PC-3 (cell line): ENCODE measurements at regions not wholly inside any gene's neighbourhood (a gene's known extent, or its start where the extent isn't known, plus 50 kb on each side); places are given as distances from the start of the nearest gene placed in this dataset.

ENCODE experiments used
- ATAC-seq: fragments of 200-7000 bp; cut with Tn5 transposase; 2 replicates; pipeline ENCODE4 v1.9.1; 2020; ENCODE audit warnings: mild to moderate bottlenecking, moderate library complexity
- BruUV-seq: library from RNA; stranded (reverse); fragments of 400-500 nt; replicated peaks from 2 replicates; lab custom pipeline; 2021; lab: Mats Ljungman, UMichigan
- CTCF ChIA-PET: fragments of 300-600 bp; sonication (Branson Sonifier 250); formaldehyde crosslinking; loops from one replicate; lab custom pipeline; 2022; ENCODE audit warnings: antibody characterized with exemption; lab: Charles Lee
- POLR2A ChIA-PET: fragments of 300-600 bp; sonication (Branson Sonifier 250); formaldehyde crosslinking; loops from one replicate; lab custom pipeline; 2022; ENCODE audit warnings: antibody characterized with exemption; ENCODE audit not compliant: unreplicated experiment; lab: Charles Lee
- DNase-seq: peaks from one replicate; pipeline ENCODE4 v3.0.0-alpha.2; 2015
- H2AFZ ChIP-seq: fragments of 300-600 bp; sonication (generic); 2 replicates; pipeline ENCODE4 v1.6.0; 2016; ENCODE audit warnings: antibody characterized with exemption, low read length
- H3F3A ChIP-seq: fragments of 300-600 bp; sonication (generic); one replicate; pipeline ENCODE4 v1.6.0; 2017; ENCODE audit warnings: antibody characterized with exemption, low read length, control low read depth, mild to moderate bottlenecking; ENCODE audit not compliant: unreplicated experiment
- H3K27ac ChIP-seq: fragments of 300-600 bp; sonication (generic); 2 replicates; pipeline ENCODE4 v1.5.1; 2016; ENCODE audit warnings: mild to moderate bottlenecking, low read length
- H3K27me3 ChIP-seq: fragments of 300-600 bp; sonication (generic); 2 replicates; pipeline ENCODE4 v1.6.1; 2016; ENCODE audit warnings: low read length, mixed read lengths
- H3K36me3 ChIP-seq: fragments of 300-600 bp; sonication (generic); 2 replicates; pipeline ENCODE4 v1.6.1; 2016; ENCODE audit warnings: low read depth, mixed run types, low read length, mixed read lengths
- H3K4me1 ChIP-seq: fragments of 300-600 bp; sonication (generic); 2 replicates; pipeline ENCODE4 v1.5.1; 2016; ENCODE audit warnings: low read length; ENCODE audit not compliant: insufficient read depth
- H3K4me2 ChIP-seq: fragments of 300-600 bp; sonication (generic); 2 replicates; pipeline ENCODE4 v1.6.0; 2016; ENCODE audit warnings: low read length
- H3K4me3 ChIP-seq: fragments of 300-600 bp; sonication (generic); 2 replicates; pipeline ENCODE4 v1.5.1; 2016; ENCODE audit warnings: mild to moderate bottlenecking, low read length, mixed read lengths
- H3K79me2 ChIP-seq: fragments of 300-600 bp; sonication (generic); 2 replicates; pipeline ENCODE4 v1.6.1; 2017; ENCODE audit warnings: low read length, mixed read lengths
- H3K9ac ChIP-seq: fragments of 300-600 bp; sonication (generic); 2 replicates; pipeline ENCODE4 v1.6.0; 2016; ENCODE audit warnings: mild to moderate bottlenecking, low read length
- H3K9me2 ChIP-seq: fragments of 300-600 bp; sonication (generic); replicated peaks from 2 replicates; pipeline ENCODE4 v1.6.1; 2016; ENCODE audit warnings: mixed run types, low read length, mixed read lengths
- H3K9me3 ChIP-seq: fragments of 300-600 bp; sonication (generic); 2 replicates; pipeline ENCODE4 v1.6.1; 2016; ENCODE audit warnings: low read length, mixed read lengths
- H4K20me1 ChIP-seq: fragments of 300-600 bp; sonication (generic); 2 replicates; pipeline ENCODE4 v1.6.1; 2016; ENCODE audit warnings: low read length, mixed read lengths
- EZH2 ChIP-seq: fragments of 300-600 bp; sonication (generic); IDR thresholded peaks from one replicate; pipeline ENCODE4 v1.6.1; 2017; ENCODE audit warnings: antibody characterized with exemption, mild to moderate bottlenecking, low read length; ENCODE audit not compliant: unreplicated experiment
- EZH2phosphoT487 ChIP-seq: fragments of 300-600 bp; sonication (generic); IDR thresholded peaks from 2 replicates; pipeline ENCODE4 v1.6.1; 2018; ENCODE audit warnings: mild to moderate bottlenecking, antibody characterized with exemption, low read length, borderline replicate concordance
- intact Hi-C: fragments of 100-400 bp; cut with micrococcal nuclease; formaldehyde crosslinking; loops from 2 replicates; pipeline ENCODE4 v1.9.0; 2023
- TF ChIP-seq, protein P1 (sequence below): fragments of 300-600 bp; sonication (generic); conservative IDR thresholded peaks from 2 replicates; pipeline ENCODE4 v1.5.1; 2017; ENCODE audit warnings: antibody characterized with exemption, low read depth, mild to moderate bottlenecking, low read length

DNA sequence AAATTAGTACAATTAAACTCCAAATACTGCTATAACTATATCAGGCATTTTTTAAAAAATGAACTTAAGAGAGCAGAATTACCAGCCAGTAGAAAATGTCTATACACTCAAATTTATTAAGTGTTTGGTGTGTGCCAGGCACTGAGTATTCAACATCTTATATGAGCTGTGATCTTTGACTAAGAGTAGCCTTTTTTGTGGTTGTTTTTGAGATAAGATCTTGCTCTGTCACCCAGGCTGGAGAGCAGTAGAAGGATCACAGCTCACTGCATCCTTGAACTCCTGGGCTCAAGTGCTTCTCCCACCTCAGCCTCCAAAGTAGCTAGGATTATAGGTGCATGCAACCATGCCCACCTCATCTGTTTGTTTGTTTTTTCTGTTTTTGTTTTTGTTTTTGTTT, 102.5 kb upstream of the CELF2 start:
- ATAC-seq (no peak), DNase-seq (no peak)
- H4K20me1 ChIP-seq: no peaks in the 10 kb centered on the region
- TF ChIP-seq, protein P1, sequence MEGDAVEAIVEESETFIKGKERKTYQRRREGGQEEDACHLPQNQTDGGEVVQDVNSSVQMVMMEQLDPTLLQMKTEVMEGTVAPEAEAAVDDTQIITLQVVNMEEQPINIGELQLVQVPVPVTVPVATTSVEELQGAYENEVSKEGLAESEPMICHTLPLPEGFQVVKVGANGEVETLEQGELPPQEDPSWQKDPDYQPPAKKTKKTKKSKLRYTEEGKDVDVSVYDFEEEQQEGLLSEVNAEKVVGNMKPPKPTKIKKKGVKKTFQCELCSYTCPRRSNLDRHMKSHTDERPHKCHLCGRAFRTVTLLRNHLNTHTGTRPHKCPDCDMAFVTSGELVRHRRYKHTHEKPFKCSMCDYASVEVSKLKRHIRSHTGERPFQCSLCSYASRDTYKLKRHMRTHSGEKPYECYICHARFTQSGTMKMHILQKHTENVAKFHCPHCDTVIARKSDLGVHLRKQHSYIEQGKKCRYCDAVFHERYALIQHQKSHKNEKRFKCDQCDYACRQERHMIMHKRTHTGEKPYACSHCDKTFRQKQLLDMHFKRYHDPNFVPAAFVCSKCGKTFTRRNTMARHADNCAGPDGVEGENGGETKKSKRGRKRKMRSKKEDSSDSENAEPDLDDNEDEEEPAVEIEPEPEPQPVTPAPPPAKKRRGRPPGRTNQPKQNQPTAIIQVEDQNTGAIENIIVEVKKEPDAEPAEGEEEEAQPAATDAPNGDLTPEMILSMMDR: no peak
- TF ChIP-seq EZH2 (no peak), EZH2phosphoT487 (no peak)
- intact Hi-C loops: no loop called here
- H3K4me2 ChIP-seq: no peak overlapping the region
- BruUV-seq: no TSS peak
- H3K27ac ChIP-seq: no peak overlapping the region
- no peaks in the 10 kb centered on the region for H3K9me3 ChIP-seq
- no peaks in the 10 kb centered on the region for H3K9me2 ChIP-seq
- no peak overlapping the region for H3K9ac ChIP-seq
- no peaks in the 10 kb centered on the region for H3K36me3 ChIP-seq
- peaks cover 3% of the 10 kb centered on the region; the same call in 1 of the 2 replicates for H3K27me3 ChIP-seq
- ChIA-PET POLR2A (no interaction called here), CTCF (no interaction called here)
- H3K4me1 ChIP-seq: no peaks in the 10 kb centered on the region
- H3K79me2 ChIP-seq: no peaks in the 10 kb centered on the region
- no peaks in the 10 kb centered on the region for H3F3A ChIP-seq
- H2AFZ ChIP-seq: no peak overlapping the region
- no peak overlapping the region for H3K4me3 ChIP-seq

DNA sequence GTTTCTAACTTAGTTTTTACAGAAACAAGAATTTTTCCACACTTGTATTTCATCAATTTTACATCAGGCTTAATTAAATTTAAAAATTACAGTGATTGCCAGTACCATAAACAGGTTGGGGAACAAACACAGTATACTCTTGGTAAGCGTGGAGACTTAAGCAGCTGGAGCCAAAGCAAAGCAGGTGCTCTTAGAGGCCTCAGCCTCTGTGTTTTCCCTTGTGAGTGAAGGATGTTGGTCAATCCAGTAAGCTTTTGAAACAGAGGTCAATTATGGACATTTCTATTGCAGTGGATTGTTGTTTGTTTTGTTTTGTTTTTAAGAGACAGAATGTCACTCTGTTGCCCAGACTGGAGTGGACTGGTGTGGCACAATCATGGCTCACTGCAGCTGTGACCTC, 100.6 kb upstream of the CELF2 start:
- Histone ChIP-seq H3K27me3 (peaks cover 8% of the 10 kb centered on the region), H3F3A (no peaks in the 10 kb centered on the region), H2AFZ (no peak overlapping the region), H3K9me2 (no peaks in the 10 kb centered on the region), H3K4me2 (no peak overlapping the region), H3K79me2 (no peaks in the 10 kb centered on the region), H3K4me3 (no peak overlapping the region), H3K27ac (no peak overlapping the region), H3K4me1 (no peaks in the 10 kb centered on the region), H3K9me3 (no peaks in the 10 kb centered on the region), H3K9ac (no peak overlapping the region), H3K36me3 (no peaks in the 10 kb centered on the region), H4K20me1 (no peaks in the 10 kb centered on the region)
- no TSS peak for BruUV-seq
- ATAC-seq: no peak
- ChIA-PET CTCF (no interaction called here), POLR2A (no interaction called here)
- DNase-seq: no peak
- TF ChIP-seq, protein P1: no peak
- TF ChIP-seq EZH2 (no peak), EZH2phosphoT487 (no peak)
- intact Hi-C loops: no loop called here

DNA sequence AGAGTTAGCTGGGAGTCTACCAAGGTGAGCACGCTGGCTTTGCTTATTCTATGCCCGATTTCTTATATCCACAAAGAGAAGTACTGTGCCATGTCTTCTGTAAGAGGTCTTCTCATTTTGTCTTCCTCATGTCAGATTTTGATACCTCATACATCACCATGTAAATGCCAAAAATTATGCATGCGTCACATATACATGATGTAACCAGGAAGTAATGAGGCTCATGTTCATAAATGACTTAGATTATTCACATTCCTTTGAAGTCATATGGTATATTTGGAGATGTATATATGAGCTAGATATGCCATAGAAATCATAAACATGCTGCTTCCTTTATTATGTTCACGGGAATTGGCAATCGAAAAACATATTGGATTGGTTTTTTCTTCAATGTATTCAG, 97.7 kb upstream of the CELF2 start:
- H4K20me1 ChIP-seq: no peaks in the 10 kb centered on the region
- ATAC-seq (no peak), DNase-seq (no peak)
- H3K27me3 ChIP-seq: peaks cover 33% of the 10 kb centered on the region
- ChIA-PET CTCF (no interaction called here), POLR2A (no interaction called here)
- H3K9ac ChIP-seq: no peak overlapping the region
- no peaks in the 10 kb centered on the region for H3F3A ChIP-seq
- BruUV-seq: no TSS peak
- no peaks in the 10 kb centered on the region for H3K9me3 ChIP-seq
- H3K27ac ChIP-seq: no peak overlapping the region
- no peaks in the 10 kb centered on the region for H3K36me3 ChIP-seq
- H3K4me2 ChIP-seq: no peak overlapping the region
- TF ChIP-seq, protein P1: no peak
- TF ChIP-seq EZH2phosphoT487 (no peak), EZH2 (no peak)
- H3K4me3 ChIP-seq: no peak overlapping the region
- no peaks in the 10 kb centered on the region for H3K4me1 ChIP-seq
- H3K9me2 ChIP-seq: no peaks in the 10 kb centered on the region
- H2AFZ ChIP-seq: no peak overlapping the region
- intact Hi-C loops: no loop called here
- no peaks in the 10 kb centered on the region for H3K79me2 ChIP-seq
